GM13977 (cell line): ENCODE measurements at regions not wholly inside any gene's neighbourhood (a gene's known extent, or its start where the extent isn't known, plus 50 kb on each side); places are given as distances from the start of the nearest gene placed in this dataset.
A peak's percentile ranks its signal among the peaks of the same experiment; 100 is the strongest.

Experiments
- DNase-seq: peaks from one replicate; pipeline ENCODE4 v3.0.0; 2012; ENCODE audit warnings: low spot score
- in situ Hi-C: fragments of 300-500 bp; cut with MboI; formaldehyde crosslinking; loops from one replicate; pipeline ENCODE4 v1.12.0; 2022; ENCODE audit warnings: low sequenced_read_pairs, low pct_unique_long_range_greater_than_20kb, mixed read lengths, inconsistent platforms; ENCODE audit not compliant: unreplicated experiment
- TF ChIP-seq, protein P1 (sequence below): IDR thresholded peaks from 2 replicates; pipeline ENCODE4 v1.5.1; 2012; ENCODE audit warnings: mild to moderate bottlenecking, control low read depth; ENCODE audit not compliant: insufficient read depth; ENCODE audit errors: extremely low read depth, missing control alignments

- no peak for DNase-seq
- in situ Hi-C loops: no loop called here
- TF ChIP-seq, protein P1, sequence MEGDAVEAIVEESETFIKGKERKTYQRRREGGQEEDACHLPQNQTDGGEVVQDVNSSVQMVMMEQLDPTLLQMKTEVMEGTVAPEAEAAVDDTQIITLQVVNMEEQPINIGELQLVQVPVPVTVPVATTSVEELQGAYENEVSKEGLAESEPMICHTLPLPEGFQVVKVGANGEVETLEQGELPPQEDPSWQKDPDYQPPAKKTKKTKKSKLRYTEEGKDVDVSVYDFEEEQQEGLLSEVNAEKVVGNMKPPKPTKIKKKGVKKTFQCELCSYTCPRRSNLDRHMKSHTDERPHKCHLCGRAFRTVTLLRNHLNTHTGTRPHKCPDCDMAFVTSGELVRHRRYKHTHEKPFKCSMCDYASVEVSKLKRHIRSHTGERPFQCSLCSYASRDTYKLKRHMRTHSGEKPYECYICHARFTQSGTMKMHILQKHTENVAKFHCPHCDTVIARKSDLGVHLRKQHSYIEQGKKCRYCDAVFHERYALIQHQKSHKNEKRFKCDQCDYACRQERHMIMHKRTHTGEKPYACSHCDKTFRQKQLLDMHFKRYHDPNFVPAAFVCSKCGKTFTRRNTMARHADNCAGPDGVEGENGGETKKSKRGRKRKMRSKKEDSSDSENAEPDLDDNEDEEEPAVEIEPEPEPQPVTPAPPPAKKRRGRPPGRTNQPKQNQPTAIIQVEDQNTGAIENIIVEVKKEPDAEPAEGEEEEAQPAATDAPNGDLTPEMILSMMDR: no peak
Measured at GRCh38 chr4:31657859-31658570, 937.8 kb downstream of the PCDH7 start.

DNA sequence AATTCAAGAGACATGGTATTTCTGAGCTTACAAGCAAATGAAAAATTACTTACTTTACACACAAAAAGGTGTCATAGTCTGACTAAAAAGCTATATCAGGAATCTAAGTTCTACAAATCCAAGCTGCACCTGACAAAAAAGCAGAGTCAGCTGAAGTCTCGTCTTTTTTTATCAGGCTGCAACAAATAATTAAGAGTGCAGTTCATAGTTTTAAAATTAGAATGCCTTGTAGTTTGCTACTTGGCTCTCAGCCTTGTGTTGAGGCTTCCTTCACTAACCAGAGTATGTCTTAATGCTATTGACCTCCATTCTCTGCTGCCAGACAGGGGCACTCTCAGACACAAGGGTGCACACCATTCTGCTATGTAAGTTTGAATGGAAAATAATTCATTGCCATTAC, 940.7 kb downstream of the PCDH7 start:
- DNase-seq: no peak
- TF ChIP-seq, protein P1: no peak
- in situ Hi-C loops: no loop called here

GRCh38 chr4:31662951-31663350, 942.8 kb downstream of the PCDH7 start:
- no peak for DNase-seq
- in situ Hi-C loops: no loop called here
- TF ChIP-seq, protein P1: no peak

GRCh38 chr4:31667686-31668085, 947.5 kb downstream of the PCDH7 start:
- DNase-seq: no peak
- TF ChIP-seq, protein P1: no peak
- in situ Hi-C loops: no loop called here

DNA sequence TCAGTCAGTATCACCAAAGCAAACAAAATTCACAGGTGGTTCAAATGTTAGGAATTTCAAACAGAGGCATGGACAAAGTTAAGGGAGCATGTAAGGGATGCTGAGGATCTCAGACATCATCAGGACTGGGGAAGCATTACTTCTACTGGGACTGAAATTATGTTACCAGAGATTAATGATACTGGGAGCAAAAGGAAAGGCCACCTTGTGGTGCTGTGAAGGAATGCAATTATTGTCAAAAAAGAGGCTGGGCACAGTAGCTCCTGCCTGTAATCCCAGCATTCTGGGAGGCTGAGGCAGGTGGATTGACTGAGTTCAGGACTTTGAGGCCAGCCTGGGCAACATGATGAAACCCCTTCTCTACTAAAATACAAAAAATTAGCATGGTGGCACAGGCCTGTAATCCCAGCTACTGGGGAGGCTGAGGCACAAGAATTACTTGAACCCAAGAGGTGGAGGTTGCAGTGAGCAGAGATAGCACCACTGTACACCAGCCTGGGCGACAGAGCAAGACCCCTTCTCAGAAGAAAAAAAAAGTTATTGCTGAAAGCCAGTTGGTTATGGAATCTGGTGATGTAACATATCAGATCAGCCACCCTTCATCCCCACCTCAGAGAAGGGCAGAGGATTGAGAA, 954.3 kb downstream of the PCDH7 start:
- peak; percentile 26 for DNase-seq
- TF ChIP-seq, protein P1: peak; percentile 43
- in situ Hi-C loops: no loop called here

- DNase-seq: no peak
- TF ChIP-seq, protein P1: no peak
- in situ Hi-C loops: no loop called here
Measured at GRCh38 chr4:31678356-31678755, 958.2 kb downstream of the PCDH7 start.
